Aorta (tissue), 5 donors: ENCODE measurements at regions not wholly inside any gene's neighbourhood (a gene's known extent, or its start where the extent isn't known, plus 50 kb on each side); places are given as distances from the start of the nearest gene placed in this dataset.
A peak's percentile ranks its signal among the peaks of the same experiment; 100 is the strongest.

Source experiments
- ATAC-seq: fragments of 200-7000 bp; cut with Tn5 transposase; one replicate; pipeline ENCODE4 v1.9.1; 2022; ENCODE audit warnings: moderate library complexity; ENCODE audit not compliant: low FRiP score
- DNase-seq, 2 donors: peaks; one replicate each; pipeline ENCODE4 v3.0.0-alpha.2; 2020
- H3K27ac ChIP-seq, 2 donors: one replicate each; pipeline ENCODE4 v1.5.1; 2013; ENCODE audit warnings: low read length in 2 of 2, mild to moderate bottlenecking in 2 of 2, moderate library complexity in 2 of 2, control low read depth in 1 of 2, inconsistent platforms in 1 of 2, low read depth in 1 of 2
- H3K27me3 ChIP-seq, 2 donors: one replicate each; pipeline ENCODE4 v1.6.1; 2013; ENCODE audit warnings: control low read depth in 1 of 2, low read length in 1 of 2, mild to moderate bottlenecking in 1 of 2, moderate library complexity in 1 of 2; ENCODE audit not compliant: insufficient read depth in 2 of 2, control insufficient read depth in 1 of 2
- H3K36me3 ChIP-seq, 2 donors: one replicate each; pipeline ENCODE4 v1.6.1; 2013; ENCODE audit warnings: control low read depth in 1 of 2, low read length in 1 of 2, mild to moderate bottlenecking in 1 of 2; ENCODE audit not compliant: insufficient read depth in 2 of 2, control insufficient read depth in 1 of 2
- H3K4me1 ChIP-seq, 2 donors: one replicate each; pipeline ENCODE4 v1.6.1; 2013; ENCODE audit warnings: low read length in 2 of 2, control low read depth in 1 of 2, mild to moderate bottlenecking in 1 of 2, moderate library complexity in 1 of 2; ENCODE audit not compliant: insufficient read depth in 2 of 2, control insufficient read depth in 1 of 2
- H3K4me3 ChIP-seq, 2 donors: one replicate each; pipeline ENCODE4 v1.5.1; 2013; ENCODE audit warnings: low read length in 2 of 2, control low read depth in 1 of 2, mild to moderate bottlenecking in 1 of 2
- H3K9me3 ChIP-seq: one replicate; pipeline ENCODE4 v1.6.1; 2013; ENCODE audit warnings: mild to moderate bottlenecking, low read length; ENCODE audit not compliant: control insufficient read depth
- WGBS, 2 donors: extraction: QIAGEN DNeasy Blood & Tissue Kit; methylation state at CpG; one replicate each; pipeline ENCODE4 v1.1.7; 2013; 5-methylcytosine and 5-hydroxymethylcytosine counted together
- intact Hi-C, 2 donors: fragments of 100-400 bp; cut with DNase I; formaldehyde crosslinking; loops; one replicate each; pipeline versions ENCODE4 v1.14.2 to v1.15.0; 2022
- donor health status: healthy with polysubstance abuse.
- donor health status: Bipolar disorder and iron deficiency.
- donor health status: DM: no; HTN: no; CAD: no.
- donor health status: DM: no; HTN: no; CAD: no.
- donor health status: DM: yes; HTN: yes; CAD: no.

DNA sequence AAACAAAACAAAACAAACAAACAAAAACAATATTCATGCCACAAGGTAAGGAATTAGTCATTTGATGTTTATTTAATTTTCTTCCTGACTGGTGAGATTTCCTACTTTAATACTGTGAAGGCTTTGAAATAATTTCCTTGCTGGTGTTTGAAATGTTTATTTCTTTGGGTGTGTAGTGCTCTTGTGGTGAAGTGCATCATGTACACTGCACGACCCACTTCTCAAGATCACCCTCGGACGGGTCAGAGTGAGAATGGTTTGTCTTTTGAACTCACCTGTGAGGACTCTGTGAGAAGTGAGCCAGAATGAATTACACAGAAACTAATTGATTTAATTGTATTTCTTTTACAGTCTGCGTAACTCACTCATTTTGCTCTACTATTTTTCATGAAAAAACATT is 1211.5 kb downstream of the SORCS1 start:
- DNase-seq (no peak), ATAC-seq (no peak)
- intact Hi-C loops, result loop anchor here in 1 of 2 donors (10.0 kb wide), 1 partner anchor 222 kb away; no protein-coding TSS in a partner anchor
- H3K36me3 ChIP-seq, result no peaks in the 10 kb centered on the region
- H3K27ac ChIP-seq, result no peak overlapping the region
- 72 to 81% methylated on average over 4 of the region's 4 CpGs for WGBS, 2 donors
- no peaks in the 10 kb centered on the region for H3K9me3 ChIP-seq
- no peaks in the 10 kb centered on the region for H3K27me3 ChIP-seq
- no peak overlapping the region for H3K4me3 ChIP-seq
- H3K4me1 ChIP-seq, result no peaks in the 10 kb centered on the region

DNA sequence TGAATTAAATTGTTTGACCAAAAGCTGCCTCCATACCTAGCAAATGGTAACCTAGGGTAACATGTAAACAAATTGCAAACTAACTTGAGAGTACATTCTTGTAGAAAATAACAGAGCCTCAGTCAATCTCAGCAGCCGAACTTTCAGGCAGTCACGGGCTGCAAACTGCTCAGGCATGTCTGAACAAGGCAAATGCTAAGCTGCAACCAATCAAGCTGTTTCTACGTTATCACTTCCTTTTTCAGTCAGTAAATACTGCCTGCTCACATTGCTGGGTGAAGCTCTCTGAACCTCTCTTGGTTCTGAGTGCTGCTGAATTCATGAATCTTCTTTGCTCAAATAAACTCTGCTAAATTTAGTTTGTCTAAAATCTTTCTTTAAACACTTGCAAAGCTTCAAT is 1212.4 kb downstream of the SORCS1 start:
- no peak overlapping the region for H3K27ac ChIP-seq
- WGBS, 2 donors, result 2 to 3% methylated on average over 3 of the region's 3 CpGs
- no peak overlapping the region for H3K4me3 ChIP-seq
- H3K36me3 ChIP-seq, result no peaks in the 10 kb centered on the region
- no peak for ATAC-seq
- no peaks in the 10 kb centered on the region for H3K9me3 ChIP-seq
- no peak for DNase-seq
- intact Hi-C loops, result loop anchor here in 1 of 2 donors (10.0 kb wide), 1 partner anchor 223 kb away; no protein-coding TSS in a partner anchor
- H3K27me3 ChIP-seq, result no peaks in the 10 kb centered on the region
- H3K4me1 ChIP-seq, result no peaks in the 10 kb centered on the region

DNA sequence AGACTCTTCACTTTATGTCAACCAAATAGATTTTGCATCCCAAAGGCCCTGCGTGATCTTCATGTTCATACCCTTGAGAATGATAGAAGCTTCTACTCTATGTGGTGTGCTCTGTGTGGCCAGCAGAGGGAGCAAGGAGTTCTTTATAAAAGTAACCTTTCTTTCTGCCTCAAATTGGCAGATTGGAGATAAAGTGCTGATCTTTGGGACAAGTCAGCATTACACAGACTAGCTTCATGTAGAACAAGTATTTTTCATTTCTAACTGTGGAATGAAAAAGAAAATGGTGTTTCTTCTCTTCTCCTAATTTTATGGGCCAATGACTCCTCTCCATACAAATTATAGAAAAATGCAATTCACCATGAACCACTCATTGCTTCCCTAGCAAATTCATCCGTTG is 1214.1 kb downstream of the SORCS1 start:
- no peaks in the 10 kb centered on the region for H3K27me3 ChIP-seq
- ATAC-seq, result peak; percentile 68
- no peak overlapping the region for H3K4me3 ChIP-seq
- no peaks in the 10 kb centered on the region for H3K4me1 ChIP-seq
- no peaks in the 10 kb centered on the region for H3K9me3 ChIP-seq
- no peaks in the 10 kb centered on the region for H3K36me3 ChIP-seq
- H3K27ac ChIP-seq, result no peak overlapping the region
- DNase-seq, result peak in 1 of 2 donors; percentile 44
- intact Hi-C loops, result loop anchor here in 1 of 2 donors (10.0 kb wide), 1 partner anchor 224 kb away; no protein-coding TSS in a partner anchor
- WGBS, 2 donors, result 49 to 51% methylated on average over 2 of the region's 2 CpGs

DNA sequence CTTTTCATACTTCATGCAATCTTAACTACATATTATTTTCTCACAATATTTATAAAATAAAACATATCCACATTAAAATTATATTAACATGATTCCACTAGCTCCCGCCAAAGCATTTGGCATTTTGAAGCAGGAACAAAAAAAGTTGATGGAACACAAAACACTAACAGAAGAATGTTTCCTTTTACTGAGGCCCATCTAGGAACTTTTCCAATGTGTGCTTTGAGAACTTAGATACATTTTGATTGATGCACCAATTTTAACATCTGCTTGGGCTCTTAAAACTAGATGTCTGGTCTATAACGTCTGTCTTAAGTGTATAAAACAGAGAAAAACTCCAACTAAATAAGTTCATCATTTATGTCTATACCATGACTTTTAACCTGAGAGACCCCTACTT is 1214.8 kb downstream of the SORCS1 start:
- no peak overlapping the region for H3K27ac ChIP-seq
- no peak overlapping the region for H3K4me3 ChIP-seq
- no peaks in the 10 kb centered on the region for H3K27me3 ChIP-seq
- ATAC-seq (no peak), DNase-seq (no peak)
- H3K36me3 ChIP-seq, result no peaks in the 10 kb centered on the region
- H3K9me3 ChIP-seq, result no peaks in the 10 kb centered on the region
- WGBS, 2 donors, result 14 to 16% methylated on average over 2 of the region's 2 CpGs
- intact Hi-C loops, result loop anchor here in 1 of 2 donors (10.0 kb wide), 1 partner anchor 225 kb away; no protein-coding TSS in a partner anchor
- H3K4me1 ChIP-seq, result no peaks in the 10 kb centered on the region

DNA sequence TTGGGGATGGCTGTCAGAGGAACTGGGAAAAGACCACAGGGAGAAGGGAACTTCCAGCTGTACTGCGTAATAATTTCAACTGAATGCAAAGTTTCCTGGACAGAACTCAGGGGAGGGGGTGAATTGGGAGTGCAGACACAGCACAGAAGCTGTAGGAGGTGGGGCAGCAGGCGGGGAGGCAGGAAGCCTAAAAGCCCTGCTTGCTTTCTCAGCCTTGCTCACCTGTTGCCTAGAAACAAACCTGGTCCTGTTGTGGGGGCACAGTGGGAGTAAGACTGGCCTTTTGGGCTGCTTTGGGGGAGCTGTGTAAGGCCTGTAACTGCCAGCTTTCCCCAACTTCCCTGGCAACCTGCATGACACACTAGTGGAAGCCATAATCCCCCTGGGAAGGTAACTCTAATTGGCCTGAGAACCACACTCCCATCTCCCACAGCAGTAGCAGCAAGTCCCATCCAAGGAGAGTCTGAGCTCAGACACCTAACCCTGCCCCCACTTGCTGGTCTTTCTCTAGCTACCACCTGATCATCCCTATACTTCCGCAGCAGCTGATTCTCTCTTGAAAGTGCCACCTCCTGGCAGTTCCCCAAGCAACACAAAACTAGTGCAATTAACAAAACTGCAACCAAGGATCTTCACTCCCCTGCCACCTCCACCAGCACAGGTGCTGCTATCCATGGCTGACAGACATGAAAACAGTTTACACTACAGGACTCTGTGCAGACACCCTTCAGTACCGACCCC is 1239.3 kb downstream of the SORCS1 start:
- H3K4me1 ChIP-seq, result no peaks in the 10 kb centered on the region
- ATAC-seq (no peak), DNase-seq (no peak)
- intact Hi-C loops, result no loop called here
- H3K27ac ChIP-seq, result no peak overlapping the region
- WGBS, 2 donors, result 64 to 65% methylated on average over 4 of the region's 4 CpGs
- H3K4me3 ChIP-seq, result no peak overlapping the region
- no peaks in the 10 kb centered on the region for H3K36me3 ChIP-seq
- H3K9me3 ChIP-seq, result peaks cover 6% of the 10 kb centered on the region
- H3K27me3 ChIP-seq, result no peaks in the 10 kb centered on the region

DNA sequence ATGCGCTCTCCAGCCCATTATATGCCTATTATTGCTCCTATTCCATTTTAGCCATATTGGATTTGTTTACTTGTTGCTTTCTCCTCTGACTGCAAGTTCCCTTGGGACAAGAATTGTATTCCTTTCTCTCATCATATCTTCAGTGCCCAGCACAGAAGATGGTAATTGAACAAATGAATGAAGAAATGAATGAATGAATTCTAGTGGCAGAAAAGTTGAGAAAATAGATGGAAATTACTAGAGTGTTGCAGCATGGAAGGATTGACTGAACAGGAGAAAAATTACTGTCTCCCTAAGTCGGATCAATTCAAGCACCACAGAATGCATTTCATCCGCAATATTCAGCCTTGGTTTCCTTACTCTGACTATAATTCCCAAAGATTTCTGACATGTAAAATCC is 1243.2 kb downstream of the SORCS1 start:
- WGBS, 2 donors, result 79 to 91% methylated on average over 3 of the region's 3 CpGs
- H3K27ac ChIP-seq, result no peak overlapping the region
- H3K4me1 ChIP-seq, result no peaks in the 10 kb centered on the region
- no peaks in the 10 kb centered on the region for H3K36me3 ChIP-seq
- ATAC-seq (no peak), DNase-seq (no peak)
- intact Hi-C loops, result no loop called here
- peaks cover 6% of the 10 kb centered on the region for H3K9me3 ChIP-seq
- no peak overlapping the region for H3K4me3 ChIP-seq
- no peaks in the 10 kb centered on the region for H3K27me3 ChIP-seq

DNA sequence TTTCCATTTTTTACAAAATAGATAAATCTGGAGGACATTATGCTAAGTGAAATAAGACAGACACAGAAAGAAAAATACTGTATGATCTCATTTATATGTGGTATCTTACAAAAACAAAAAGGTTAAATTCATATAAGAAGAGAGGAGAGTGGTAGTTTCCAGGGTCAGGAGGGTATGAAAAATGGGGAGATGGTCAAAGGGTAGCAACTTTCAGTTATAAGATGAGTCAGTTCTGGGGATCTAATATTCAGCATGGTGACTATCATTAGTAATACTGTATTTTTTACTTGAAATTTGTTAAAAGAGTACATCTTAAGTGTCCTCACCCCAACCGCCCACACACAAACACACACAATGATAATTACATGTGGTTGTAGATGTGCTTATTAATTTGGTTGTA is 1250.1 kb downstream of the SORCS1 start:
- WGBS, 2 donors, result 95 to 100% methylated on average over 1 of the region's 1 CpG
- no peak overlapping the region for H3K27ac ChIP-seq
- intact Hi-C loops, result no loop called here
- H3K27me3 ChIP-seq, result no peaks in the 10 kb centered on the region
- H3K4me1 ChIP-seq, result no peaks in the 10 kb centered on the region
- no peaks in the 10 kb centered on the region for H3K9me3 ChIP-seq
- no peak for ATAC-seq
- H3K4me3 ChIP-seq, result no peak overlapping the region
- DNase-seq, result no peak
- no peaks in the 10 kb centered on the region for H3K36me3 ChIP-seq

GRCh38 chr10:105908701-105909100 is 1255.8 kb downstream of the SORCS1 start:
- Histone ChIP-seq H3K9me3 (no peaks in the 10 kb centered on the region), H3K27me3 (no peaks in the 10 kb centered on the region), H3K27ac (no peak overlapping the region), H3K4me3 (no peak overlapping the region), H3K36me3 (no peaks in the 10 kb centered on the region), H3K4me1 (no peaks in the 10 kb centered on the region)
- WGBS, 2 donors, result 33 to 53% methylated on average over 1 of the region's 1 CpG
- DNase-seq (no peak), ATAC-seq (no peak)
- intact Hi-C loops, result no loop called here

GRCh38 chr10:105885495-105885894 is 1244.4 kb downstream of the SORCS3 start:
- no peaks in the 10 kb centered on the region for H3K36me3 ChIP-seq

More at GRCh38 chr10:105885495-105885894, 1244.4 kb downstream of the SORCS3 start:
- no peak overlapping the region for H3K27ac ChIP-seq
- no peak for ATAC-seq
- intact Hi-C loops, result no loop called here
- no peak for DNase-seq
- H3K4me1 ChIP-seq, result no peaks in the 10 kb centered on the region
- no peak overlapping the region for H3K4me3 ChIP-seq
- 84 to 92% methylated on average over 2 of the region's 2 CpGs for WGBS, 2 donors
- no peaks in the 10 kb centered on the region for H3K9me3 ChIP-seq
- no peaks in the 10 kb centered on the region for H3K27me3 ChIP-seq
